ENCODE measurements at regions not wholly inside any gene's neighbourhood (a gene's known extent, or its start where the extent isn't known, plus 50 kb on each side); places are given as distances from the start of the nearest gene placed in this dataset.

GRCh38 chr4:3685081-3685645 lies 81.0 kb upstream of the ADRA2C start:
- no peak for DNase-seq (ENCODE audit: low read depth, low spot score)

GRCh38 chr4:3684546-3684945 lies 81.6 kb upstream of the ADRA2C start:
- DNase-seq (ENCODE audit: low read depth, low spot score): no peak

DNA sequence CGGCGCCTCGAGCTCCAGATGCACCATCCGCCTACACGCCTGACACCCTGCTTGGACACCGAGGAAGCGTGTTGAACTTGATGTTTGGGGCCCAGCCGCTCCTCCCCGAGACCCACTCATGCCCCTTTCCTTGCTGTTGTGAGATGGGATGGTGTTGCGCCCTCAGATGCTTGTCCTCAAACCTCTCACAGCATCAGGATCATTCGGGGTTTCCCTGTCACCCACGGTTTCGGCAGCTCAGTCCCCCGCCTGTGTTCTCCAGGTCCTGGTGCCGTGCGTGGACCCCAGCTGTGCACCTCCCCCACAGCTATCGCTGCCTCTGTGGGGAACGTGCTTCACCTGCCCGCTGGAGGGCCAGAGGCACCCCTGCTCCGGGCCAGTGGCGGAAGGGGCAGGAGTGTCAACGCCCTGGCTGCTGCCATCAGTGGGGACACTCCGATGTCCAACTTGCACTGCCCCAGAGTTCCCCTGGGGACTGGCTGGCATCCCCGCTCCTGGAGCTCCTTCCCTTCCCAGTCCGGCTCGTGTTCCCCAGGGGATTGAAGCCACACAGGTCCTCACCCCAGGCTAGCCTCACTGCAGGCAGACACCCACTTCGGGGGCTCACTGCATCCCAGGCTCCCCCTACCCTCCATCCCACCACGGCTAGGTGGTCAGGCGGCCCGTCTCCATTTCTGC lies 82.3 kb upstream of the ADRA2C start:
- no peak for DNase-seq (ENCODE audit: low read depth, low spot score)

- DNase-seq (ENCODE audit: low read depth, low spot score): no peak
Measured at GRCh38 chr4:3683077-3683743, 83.0 kb upstream of the ADRA2C start.

DNA sequence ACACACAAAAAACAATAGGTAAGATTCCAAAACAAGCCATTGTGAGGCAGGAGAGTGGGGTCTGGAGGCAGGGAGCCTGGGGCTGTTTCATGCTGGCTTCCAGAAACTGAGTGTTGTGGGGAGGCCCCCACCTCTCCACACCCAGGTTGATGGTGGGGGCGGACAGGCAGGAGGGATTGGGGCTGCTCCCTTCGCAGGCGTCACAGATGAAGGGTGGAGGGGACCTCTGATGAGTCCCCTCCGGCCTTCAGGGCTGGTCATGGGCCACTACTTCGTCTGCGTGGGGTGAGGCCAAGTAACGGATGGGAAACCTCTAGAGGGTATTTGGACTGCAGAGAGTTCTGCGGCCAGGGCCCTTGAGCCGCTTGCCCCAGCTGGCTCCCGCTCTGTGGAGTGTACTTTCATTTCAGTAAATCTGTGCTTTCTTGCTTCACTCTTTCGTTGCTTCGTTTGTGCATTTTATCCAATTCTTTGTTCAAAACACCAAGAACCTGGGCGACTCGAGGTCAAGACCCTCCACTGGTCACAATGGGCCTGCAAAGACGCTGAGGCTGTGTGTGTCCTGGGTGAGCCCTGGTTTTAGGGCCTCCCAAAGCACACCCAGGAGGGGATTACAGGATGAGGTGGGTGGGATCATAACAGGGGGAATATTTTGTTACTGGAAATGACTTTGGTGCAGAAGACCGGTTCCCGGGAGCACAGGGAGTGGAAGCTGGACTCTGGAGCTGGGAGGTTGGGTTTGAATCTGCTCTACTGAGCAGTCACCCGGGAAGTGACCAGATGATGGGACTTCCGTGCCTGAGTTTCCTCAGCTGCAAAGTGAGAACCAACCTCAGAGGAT lies 83.7 kb upstream of the ADRA2C start:
- DNase-seq (ENCODE audit: low read depth, low spot score): no peak

- no peak for DNase-seq (ENCODE audit: low read depth, low spot score)
Measured at GRCh38 chr4:3681191-3681590, 85.0 kb upstream of the ADRA2C start.

- DNase-seq (ENCODE audit: low read depth, low spot score): no peak
Measured at GRCh38 chr4:3680656-3681055, 85.5 kb upstream of the ADRA2C start.

- no peak for DNase-seq (ENCODE audit: low read depth, low spot score)
Measured at GRCh38 chr4:3679851-3680311, 86.3 kb upstream of the ADRA2C start.

GRCh38 chr4:3679071-3679825 lies 86.9 kb upstream of the ADRA2C start:
- no peak for DNase-seq (ENCODE audit: low read depth, low spot score)

DNA sequence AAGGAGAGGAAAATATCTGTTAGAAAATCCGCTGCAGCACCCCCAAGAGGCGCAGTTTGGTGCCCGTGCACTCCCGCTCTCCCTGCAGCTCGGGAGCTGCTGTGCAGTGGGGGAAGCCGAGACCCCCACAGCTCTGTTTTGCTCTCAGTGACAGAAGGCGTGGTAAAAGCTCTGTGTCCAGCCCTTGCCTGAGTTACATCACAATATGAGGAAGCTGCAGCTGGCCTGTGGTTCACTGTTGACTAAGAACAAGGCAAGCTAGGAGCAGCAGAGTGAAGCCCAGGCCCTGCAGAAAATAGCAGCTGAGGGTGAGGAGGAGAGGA lies 88.5 kb upstream of the ADRA2C start:
- DNase-seq (ENCODE audit: low read depth, low spot score): no peak

- no peak for DNase-seq (ENCODE audit: low read depth, low spot score)
Measured at GRCh38 chr4:3676907-3677747, 89.1 kb upstream of the ADRA2C start.

GRCh38 chr4:3676196-3676595 lies 90.0 kb upstream of the ADRA2C start:
- DNase-seq (ENCODE audit: low read depth, low spot score): no peak

GRCh38 chr4:3675251-3676115 lies 90.7 kb upstream of the ADRA2C start:
- peak; percentile 76 for DNase-seq (ENCODE audit: low read depth, low spot score)

GRCh38 chr4:3674479-3674851 lies 91.7 kb upstream of the ADRA2C start:
- no peak for DNase-seq (ENCODE audit: low read depth, low spot score)

- no peak for DNase-seq (ENCODE audit: low read depth, low spot score)
Measured at GRCh38 chr4:3673716-3674478, 92.3 kb upstream of the ADRA2C start.

- DNase-seq (ENCODE audit: low read depth, low spot score): no peak
Measured at GRCh38 chr4:3673176-3673575, 93.0 kb upstream of the ADRA2C start.

DNA sequence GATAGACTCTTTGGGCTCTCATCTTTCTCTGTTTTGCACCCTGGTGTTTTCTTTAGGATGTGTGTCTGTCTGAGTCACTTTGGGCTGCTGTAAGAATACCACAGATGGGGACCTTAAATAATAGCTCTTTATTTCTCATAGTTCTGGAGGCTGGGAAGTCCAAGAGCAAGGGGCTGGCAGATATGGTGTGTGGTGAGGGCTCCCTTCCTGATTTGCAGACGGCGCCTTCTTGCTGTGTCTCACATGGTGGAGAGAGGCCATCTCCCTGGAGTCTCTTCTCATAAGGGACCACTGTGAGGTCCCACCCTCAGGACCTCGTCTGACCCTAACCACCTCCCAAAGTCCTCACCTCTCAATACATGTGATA lies 93.7 kb upstream of the ADRA2C start:
- DNase-seq (ENCODE audit: low read depth, low spot score): no peak

DNA sequence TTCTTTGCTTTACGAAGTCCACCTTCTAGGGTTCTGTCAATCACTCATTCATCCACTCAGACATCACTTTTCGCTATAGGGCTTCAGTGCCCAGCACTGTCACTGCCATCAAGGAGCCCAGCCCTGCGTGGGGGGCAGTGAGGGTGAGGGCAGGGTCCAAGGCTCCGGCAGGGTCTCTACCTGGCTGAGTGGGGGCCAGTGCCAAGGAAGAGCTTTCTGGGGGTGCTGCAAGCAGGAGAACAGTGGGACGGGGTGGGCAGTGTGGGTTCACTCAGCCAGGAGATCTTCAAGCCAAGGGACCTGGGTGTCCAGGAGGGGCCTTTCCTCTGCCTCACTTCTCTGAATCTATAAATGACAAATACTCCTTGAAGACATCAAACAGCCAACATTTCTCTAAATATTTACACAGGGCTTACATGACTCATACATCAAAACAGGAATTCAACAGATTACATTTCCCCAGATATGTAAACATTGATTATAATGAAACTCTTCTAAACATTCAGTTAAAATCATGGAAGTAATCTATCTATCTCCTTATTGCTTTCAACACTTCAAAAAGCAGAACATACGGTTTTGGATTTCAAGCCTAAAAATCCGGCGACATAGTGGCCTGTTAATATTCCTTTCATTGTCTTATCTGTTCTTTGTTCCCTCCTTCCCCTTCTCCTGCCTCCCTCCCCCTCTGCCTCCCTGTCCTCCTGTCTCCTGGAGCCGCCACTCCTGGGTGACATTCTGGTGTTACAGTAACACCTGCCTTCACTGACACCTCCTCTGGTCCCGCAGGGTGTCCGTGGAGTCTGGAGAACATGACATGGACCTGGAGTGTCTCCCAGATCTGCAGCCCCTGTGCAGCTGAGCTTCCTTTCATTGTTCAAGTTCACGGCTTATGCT lies 94.4 kb upstream of the ADRA2C start:
- no peak for DNase-seq (ENCODE audit: low read depth, low spot score)

Data from ELF-1 (cell line).